BJ (cell line): ENCODE measurements at regions not wholly inside any gene's neighbourhood (a gene's known extent, or its start where the extent isn't known, plus 50 kb on each side); places are given as distances from the start of the nearest gene placed in this dataset.

Source experiments
- CTCF ChIA-PET: fragments of 350-600 bp; formaldehyde crosslinking; extraction: SDS; loops from one replicate; lab custom pipeline; 2021; ENCODE audit warnings: antibody characterized with exemption, inconsistent platforms; lab: Yijun Ruan, JAX
- POLR2A ChIA-PET: fragments of 300-600 bp; sonication (Branson Sonifier 250); formaldehyde crosslinking; extraction: SDS; loops from one replicate; lab custom pipeline; 2021; ENCODE audit warnings: antibody characterized with exemption; lab: Charles Lee
- DNase-seq: peaks from one replicate; pipeline ENCODE4 v3.0.0-alpha.2; 2011; ENCODE audit warnings: low read depth
- H3K27me3 ChIP-seq: 2 replicates; pipeline ENCODE4 v1.6.0; 2011; ENCODE audit warnings: low read length; ENCODE audit not compliant: control insufficient read depth, insufficient read depth
- H3K36me3 ChIP-seq: 2 replicates; pipeline ENCODE4 v1.5.1; 2011; ENCODE audit warnings: low read length; ENCODE audit not compliant: control insufficient read depth, insufficient read depth
- H3K4me3 ChIP-seq: 2 replicates; pipeline ENCODE4 v1.5.1; 2011; ENCODE audit warnings: low read depth, mild to moderate bottlenecking, control low read depth, low read length
- CTCF ChIP-seq: IDR thresholded peaks from 2 replicates; pipeline ENCODE4 v1.5.1; 2011; ENCODE audit warnings: low read depth, mild to moderate bottlenecking, control low read depth, inconsistent platforms, low read length, moderate library complexity; ENCODE audit not compliant: insufficient read depth

- CTCF ChIA-PET = no interaction called here
- POLR2A ChIA-PET = no interaction called here
- no peak for DNase-seq
Measured at GRCh38 chr5:166412191-166412590, 1879.3 kb upstream of the WWC1 start.

GRCh38 chr5:166427211-166427610 is 1864.2 kb upstream of the WWC1 start:
- H3K27me3 ChIP-seq = no peaks in the 10 kb centered on the region
- H3K4me3 ChIP-seq = no peak overlapping the region
- POLR2A ChIA-PET = no interaction called here
- H3K36me3 ChIP-seq = no peaks in the 10 kb centered on the region
- TF ChIP-seq CTCF = no peak
- CTCF ChIA-PET = no interaction called here
- no peak for DNase-seq

More at GRCh38 chr5:166412191-166412590, 1879.3 kb upstream of the WWC1 start:
- TF ChIP-seq CTCF = no peak
- no peak overlapping the region for H3K4me3 ChIP-seq
- H3K27me3 ChIP-seq = no peaks in the 10 kb centered on the region
- H3K36me3 ChIP-seq = no peaks in the 10 kb centered on the region

GRCh38 chr5:166428264-166428803 is 1863.1 kb upstream of the WWC1 start:
- no peaks in the 10 kb centered on the region for H3K27me3 ChIP-seq

GRCh38 chr5:166430491-166431319 is 1860.7 kb upstream of the WWC1 start:
- Histone ChIP-seq H3K4me3 (no peak overlapping the region), H3K27me3 (no peaks in the 10 kb centered on the region), H3K36me3 (no peaks in the 10 kb centered on the region)
- no peak for TF ChIP-seq CTCF
- no peak for DNase-seq
- CTCF ChIA-PET = no interaction called here
- POLR2A ChIA-PET = no interaction called here

More at GRCh38 chr5:166428264-166428803, 1863.1 kb upstream of the WWC1 start:
- ChIA-PET POLR2A (no interaction called here), CTCF (no interaction called here)
- DNase-seq = no peak
- no peaks in the 10 kb centered on the region for H3K36me3 ChIP-seq
- no peak overlapping the region for H3K4me3 ChIP-seq
- no peak for TF ChIP-seq CTCF

- no peak overlapping the region for H3K4me3 ChIP-seq
- ChIA-PET CTCF (no interaction called here), POLR2A (no interaction called here)
- no peaks in the 10 kb centered on the region for H3K27me3 ChIP-seq
- no peak for DNase-seq
- TF ChIP-seq CTCF = no peak
- no peaks in the 10 kb centered on the region for H3K36me3 ChIP-seq
Measured at GRCh38 chr5:166431456-166431855, 1860.0 kb upstream of the WWC1 start.
